ENCODE measurements at regions not wholly inside any gene's neighbourhood (a gene's known extent, or its start where the extent isn't known, plus 50 kb on each side); places are given as distances from the start of the nearest gene placed in this dataset.

DNA sequence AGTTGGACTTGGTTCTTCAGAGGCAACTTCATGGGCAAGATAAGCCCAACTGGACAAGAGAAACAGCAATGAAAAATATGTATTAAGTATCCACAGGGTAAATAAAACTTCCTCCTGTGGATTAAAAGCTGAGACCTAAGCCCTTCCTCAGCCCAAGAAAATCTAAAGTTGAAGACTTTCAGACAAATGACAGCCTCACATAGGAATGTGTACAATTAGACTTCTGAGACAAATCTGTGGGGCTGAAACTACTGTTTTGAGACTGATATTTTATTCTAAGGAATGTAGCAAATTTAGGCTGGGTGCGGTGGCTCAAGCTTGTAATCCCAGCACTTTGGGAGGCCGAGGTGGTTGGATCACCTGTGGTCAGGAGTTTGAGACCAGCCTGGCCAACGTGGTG, 74.2 kb upstream of the IL12A start:
- TF ChIP-seq, protein P1, sequence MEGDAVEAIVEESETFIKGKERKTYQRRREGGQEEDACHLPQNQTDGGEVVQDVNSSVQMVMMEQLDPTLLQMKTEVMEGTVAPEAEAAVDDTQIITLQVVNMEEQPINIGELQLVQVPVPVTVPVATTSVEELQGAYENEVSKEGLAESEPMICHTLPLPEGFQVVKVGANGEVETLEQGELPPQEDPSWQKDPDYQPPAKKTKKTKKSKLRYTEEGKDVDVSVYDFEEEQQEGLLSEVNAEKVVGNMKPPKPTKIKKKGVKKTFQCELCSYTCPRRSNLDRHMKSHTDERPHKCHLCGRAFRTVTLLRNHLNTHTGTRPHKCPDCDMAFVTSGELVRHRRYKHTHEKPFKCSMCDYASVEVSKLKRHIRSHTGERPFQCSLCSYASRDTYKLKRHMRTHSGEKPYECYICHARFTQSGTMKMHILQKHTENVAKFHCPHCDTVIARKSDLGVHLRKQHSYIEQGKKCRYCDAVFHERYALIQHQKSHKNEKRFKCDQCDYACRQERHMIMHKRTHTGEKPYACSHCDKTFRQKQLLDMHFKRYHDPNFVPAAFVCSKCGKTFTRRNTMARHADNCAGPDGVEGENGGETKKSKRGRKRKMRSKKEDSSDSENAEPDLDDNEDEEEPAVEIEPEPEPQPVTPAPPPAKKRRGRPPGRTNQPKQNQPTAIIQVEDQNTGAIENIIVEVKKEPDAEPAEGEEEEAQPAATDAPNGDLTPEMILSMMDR (IDR thresholded peaks at IDR 0.05; ENCODE audit: low read depth, low read length), result no peak
- no peak for TF ChIP-seq POLR2A (IDR thresholded peaks at IDR 0.05; ENCODE audit: extremely low read depth, insufficient read length)
- no peak for TF ChIP-seq MYC (IDR thresholded peaks at IDR 0.05; ENCODE audit: low read depth, low read length)
- TF ChIP-seq, protein P2, sequence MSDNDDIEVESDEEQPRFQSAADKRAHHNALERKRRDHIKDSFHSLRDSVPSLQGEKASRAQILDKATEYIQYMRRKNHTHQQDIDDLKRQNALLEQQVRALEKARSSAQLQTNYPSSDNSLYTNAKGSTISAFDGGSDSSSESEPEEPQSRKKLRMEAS (IDR thresholded peaks at IDR 0.05; ENCODE audit: low read depth, low read length), result no peak

Measured in NB4 (cell line).